HL-60 (cell line): ENCODE measurements at regions not wholly inside any gene's neighbourhood (a gene's known extent, or its start where the extent isn't known, plus 50 kb on each side); places are given as distances from the start of the nearest gene placed in this dataset.

Experiments
- DNase-seq, 2 experiments: peaks; one replicate each; pipeline ENCODE4 v3.0.0-alpha.2; 2010 to 2020; ENCODE audit warnings: low read depth in 1 of 2, low spot score in 1 of 2
- H3K27ac ChIP-seq: fragments of 250-450 bp; sonication (Bioruptor Pico); replicated peaks from 2 replicates; pipeline ENCODE4 v1.5.1; 2020; ENCODE audit warnings: mild to moderate bottlenecking, moderate library complexity
- H3K27me3 ChIP-seq: fragments of 250-450 bp; sonication (Bioruptor Pico); 2 replicates; pipeline ENCODE4 v1.5.1; 2021; ENCODE audit warnings: mild to moderate bottlenecking, moderate library complexity; ENCODE audit not compliant: insufficient read depth, poor library complexity, severe bottlenecking
- H3K4me3 ChIP-seq: replicated peaks from 2 replicates; pipeline ENCODE4 v1.5.1; 2011; ENCODE audit warnings: mild to moderate bottlenecking, control low read depth, low read length; ENCODE audit not compliant: insufficient read depth
- GABPA ChIP-seq: IDR thresholded peaks from 2 replicates; pipeline ENCODE4 v1.6.1; 2012; ENCODE audit warnings: low read depth
- POLR2AphosphoS5 ChIP-seq: IDR thresholded peaks from 2 replicates; pipeline ENCODE4 v1.6.1; 2012; ENCODE audit warnings: low read depth
- SPI1 ChIP-seq: IDR thresholded peaks from 2 replicates; pipeline ENCODE4 v1.6.1; 2012; ENCODE audit warnings: low read depth, mild to moderate bottlenecking, borderline replicate concordance
- TF ChIP-seq, protein P1 (sequence below): IDR thresholded peaks from one replicate; pipeline ENCODE4 v1.5.1; 2011; ENCODE audit warnings: low read length, control low read depth, inconsistent platforms; ENCODE audit not compliant: insufficient read depth
- TF ChIP-seq, protein P2 (sequence below): IDR thresholded peaks from 2 replicates; pipeline ENCODE4 v1.6.1; 2012; ENCODE audit warnings: low read depth; ENCODE audit not compliant: insufficient replicate concordance

DNA sequence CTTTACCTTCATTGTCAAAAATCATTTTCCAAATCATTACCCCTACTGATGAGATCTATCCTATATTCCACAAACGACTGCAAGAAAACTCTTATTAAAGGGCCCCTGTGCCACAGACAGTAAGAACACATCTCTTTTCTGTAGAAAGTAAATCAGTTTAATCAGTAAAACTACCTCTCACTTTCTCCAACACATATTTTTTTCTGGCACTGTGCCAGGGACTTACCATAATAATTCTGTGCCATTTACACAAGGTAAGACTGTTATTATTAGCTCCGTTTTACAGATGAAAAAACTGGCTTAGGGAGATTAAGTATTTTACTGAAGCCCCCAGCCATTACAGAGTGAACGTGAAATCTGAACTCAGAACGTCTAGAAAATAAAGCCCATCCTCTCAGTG lies 587.0 kb upstream of the COX7C start:
- Histone ChIP-seq H3K27me3 (no peaks in the 10 kb centered on the region), H3K27ac (no peak overlapping the region), H3K4me3 (no peak overlapping the region)
- DNase-seq = no peak
- no peak for TF ChIP-seq GABPA
- TF ChIP-seq, protein P1, sequence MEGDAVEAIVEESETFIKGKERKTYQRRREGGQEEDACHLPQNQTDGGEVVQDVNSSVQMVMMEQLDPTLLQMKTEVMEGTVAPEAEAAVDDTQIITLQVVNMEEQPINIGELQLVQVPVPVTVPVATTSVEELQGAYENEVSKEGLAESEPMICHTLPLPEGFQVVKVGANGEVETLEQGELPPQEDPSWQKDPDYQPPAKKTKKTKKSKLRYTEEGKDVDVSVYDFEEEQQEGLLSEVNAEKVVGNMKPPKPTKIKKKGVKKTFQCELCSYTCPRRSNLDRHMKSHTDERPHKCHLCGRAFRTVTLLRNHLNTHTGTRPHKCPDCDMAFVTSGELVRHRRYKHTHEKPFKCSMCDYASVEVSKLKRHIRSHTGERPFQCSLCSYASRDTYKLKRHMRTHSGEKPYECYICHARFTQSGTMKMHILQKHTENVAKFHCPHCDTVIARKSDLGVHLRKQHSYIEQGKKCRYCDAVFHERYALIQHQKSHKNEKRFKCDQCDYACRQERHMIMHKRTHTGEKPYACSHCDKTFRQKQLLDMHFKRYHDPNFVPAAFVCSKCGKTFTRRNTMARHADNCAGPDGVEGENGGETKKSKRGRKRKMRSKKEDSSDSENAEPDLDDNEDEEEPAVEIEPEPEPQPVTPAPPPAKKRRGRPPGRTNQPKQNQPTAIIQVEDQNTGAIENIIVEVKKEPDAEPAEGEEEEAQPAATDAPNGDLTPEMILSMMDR = no peak
- no peak for TF ChIP-seq SPI1
- TF ChIP-seq POLR2AphosphoS5 = no peak

DNA sequence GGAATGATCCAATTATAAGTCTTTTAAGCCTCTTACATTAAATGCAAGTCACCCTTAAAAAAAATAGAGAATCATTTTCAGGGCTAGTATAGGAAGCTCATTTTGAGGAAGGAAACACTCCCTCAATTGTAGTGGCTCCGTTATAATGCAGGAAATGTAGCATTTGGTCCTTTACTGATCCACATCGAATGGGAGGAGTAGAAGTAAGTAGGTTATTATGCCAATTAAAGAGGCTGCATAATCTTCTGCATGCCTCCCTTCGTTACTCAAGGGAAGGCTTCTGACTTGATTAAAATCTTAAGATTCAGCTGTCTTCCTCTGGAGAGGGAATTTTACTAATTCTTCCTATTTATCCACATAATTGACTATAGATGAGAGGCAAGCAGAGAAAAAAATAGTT lies 579.2 kb upstream of the COX7C start:
- H3K27me3 ChIP-seq = no peaks in the 10 kb centered on the region
- no peak for DNase-seq
- H3K4me3 ChIP-seq = no peak overlapping the region
- H3K27ac ChIP-seq = no peak overlapping the region
- TF ChIP-seq SPI1 (no peak), GABPA (no peak), POLR2AphosphoS5 (no peak)
- TF ChIP-seq, protein P2, sequence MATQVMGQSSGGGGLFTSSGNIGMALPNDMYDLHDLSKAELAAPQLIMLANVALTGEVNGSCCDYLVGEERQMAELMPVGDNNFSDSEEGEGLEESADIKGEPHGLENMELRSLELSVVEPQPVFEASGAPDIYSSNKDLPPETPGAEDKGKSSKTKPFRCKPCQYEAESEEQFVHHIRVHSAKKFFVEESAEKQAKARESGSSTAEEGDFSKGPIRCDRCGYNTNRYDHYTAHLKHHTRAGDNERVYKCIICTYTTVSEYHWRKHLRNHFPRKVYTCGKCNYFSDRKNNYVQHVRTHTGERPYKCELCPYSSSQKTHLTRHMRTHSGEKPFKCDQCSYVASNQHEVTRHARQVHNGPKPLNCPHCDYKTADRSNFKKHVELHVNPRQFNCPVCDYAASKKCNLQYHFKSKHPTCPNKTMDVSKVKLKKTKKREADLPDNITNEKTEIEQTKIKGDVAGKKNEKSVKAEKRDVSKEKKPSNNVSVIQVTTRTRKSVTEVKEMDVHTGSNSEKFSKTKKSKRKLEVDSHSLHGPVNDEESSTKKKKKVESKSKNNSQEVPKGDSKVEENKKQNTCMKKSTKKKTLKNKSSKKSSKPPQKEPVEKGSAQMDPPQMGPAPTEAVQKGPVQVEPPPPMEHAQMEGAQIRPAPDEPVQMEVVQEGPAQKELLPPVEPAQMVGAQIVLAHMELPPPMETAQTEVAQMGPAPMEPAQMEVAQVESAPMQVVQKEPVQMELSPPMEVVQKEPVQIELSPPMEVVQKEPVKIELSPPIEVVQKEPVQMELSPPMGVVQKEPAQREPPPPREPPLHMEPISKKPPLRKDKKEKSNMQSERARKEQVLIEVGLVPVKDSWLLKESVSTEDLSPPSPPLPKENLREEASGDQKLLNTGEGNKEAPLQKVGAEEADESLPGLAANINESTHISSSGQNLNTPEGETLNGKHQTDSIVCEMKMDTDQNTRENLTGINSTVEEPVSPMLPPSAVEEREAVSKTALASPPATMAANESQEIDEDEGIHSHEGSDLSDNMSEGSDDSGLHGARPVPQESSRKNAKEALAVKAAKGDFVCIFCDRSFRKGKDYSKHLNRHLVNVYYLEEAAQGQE = no peak
- TF ChIP-seq, protein P1 = no peak

DNA sequence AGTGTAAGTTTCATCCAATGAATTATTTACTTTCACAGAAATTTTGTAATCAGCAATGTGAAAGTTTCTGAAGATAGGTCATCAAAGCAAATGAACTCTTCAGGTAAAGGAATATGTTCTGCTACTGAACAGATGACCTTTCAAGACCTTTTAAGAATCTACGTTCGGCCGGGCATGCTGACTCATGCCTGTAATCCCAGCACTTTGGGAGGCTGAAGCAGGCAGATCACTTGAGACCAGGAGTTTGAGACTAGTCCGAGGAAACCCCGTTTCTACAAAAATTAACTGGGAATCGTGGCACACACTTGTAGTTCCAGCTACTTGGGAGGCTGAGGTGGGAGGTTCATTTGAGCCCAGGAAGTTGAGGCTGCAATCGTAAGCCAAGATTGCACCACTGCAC lies 578.4 kb upstream of the COX7C start:
- H3K27ac ChIP-seq = no peak overlapping the region
- TF ChIP-seq GABPA (no peak), SPI1 (no peak)
- TF ChIP-seq, protein P2 = no peak
- TF ChIP-seq, protein P1 = no peak
- no peak for DNase-seq

DNA sequence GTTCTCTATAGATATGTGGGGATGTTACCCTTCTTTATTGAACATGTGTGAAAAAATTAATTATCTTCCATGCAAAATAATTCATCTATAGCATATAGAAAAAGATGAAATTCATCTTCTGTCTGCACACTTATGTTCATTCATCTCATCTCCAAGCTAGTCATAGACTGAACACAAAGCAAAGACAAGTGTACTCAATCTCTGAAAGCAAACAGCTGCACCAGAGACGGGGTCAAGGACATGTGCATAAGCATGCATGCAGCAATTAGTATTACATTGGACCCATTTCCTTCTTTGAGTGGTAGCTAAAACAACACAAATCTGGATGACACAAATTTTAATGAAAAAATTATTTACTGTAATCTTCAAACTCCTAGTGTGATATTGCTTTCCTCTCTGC lies 547.0 kb upstream of the COX7C start:
- TF ChIP-seq SPI1 (no peak), GABPA (no peak), POLR2AphosphoS5 (no peak)
- TF ChIP-seq, protein P2 = no peak
- TF ChIP-seq, protein P1 = no peak

More for the DNA sequence above, 578.4 kb upstream of the COX7C start:
- H3K27me3 ChIP-seq = no peaks in the 10 kb centered on the region
- no peak overlapping the region for H3K4me3 ChIP-seq

More for the DNA sequence above, 547.0 kb upstream of the COX7C start:
- no peak for DNase-seq
- Histone ChIP-seq H3K4me3 (no peak overlapping the region), H3K27me3 (no peaks in the 10 kb centered on the region), H3K27ac (no peak overlapping the region)
